Progenitor cell of endocrine pancreas (in vitro differentiated cells): ENCODE measurements at regions not wholly inside any gene's neighbourhood (a gene's known extent, or its start where the extent isn't known, plus 50 kb on each side); places are given as distances from the start of the nearest gene placed in this dataset.

Source experiments
- DNase-seq: peaks from one replicate; pipeline ENCODE4 v3.0.0; 2021; ENCODE audit warnings: low spot score; ENCODE audit not compliant: unreplicated experiment
- H3K27ac Mint-ChIP-seq: 2 replicates; pipeline ENCODE4 v1.8.0; 2021; ENCODE audit warnings: mild to moderate bottlenecking, moderate library complexity, mixed read lengths
- H3K27me3 Mint-ChIP-seq: 2 replicates; pipeline ENCODE4 v1.8.0; 2021; ENCODE audit warnings: mixed read lengths
- H3K36me3 Mint-ChIP-seq: 2 replicates; pipeline ENCODE4 v1.8.0; 2022; ENCODE audit warnings: mixed read lengths; ENCODE audit not compliant: insufficient read depth
- H3K4me1 Mint-ChIP-seq: 2 replicates; pipeline ENCODE4 v1.8.0; 2021; ENCODE audit warnings: low read depth, mixed read lengths
- H3K4me3 Mint-ChIP-seq: 2 replicates; pipeline ENCODE4 v1.8.0; 2021; ENCODE audit warnings: low read depth, mild to moderate bottlenecking, moderate library complexity, mixed read lengths
- H3K9me3 Mint-ChIP-seq: 2 replicates; pipeline ENCODE4 v1.8.0; 2021; ENCODE audit warnings: low read depth, mixed read lengths
- TF ChIP-seq, protein P1 (sequence below): fragments of 200-600 bp; sonication (generic); IDR thresholded peaks from one replicate; pipeline ENCODE4 v1.5.0; 2021; ENCODE audit warnings: antibody characterized with exemption, mild to moderate bottlenecking; ENCODE audit not compliant: unreplicated experiment

DNA sequence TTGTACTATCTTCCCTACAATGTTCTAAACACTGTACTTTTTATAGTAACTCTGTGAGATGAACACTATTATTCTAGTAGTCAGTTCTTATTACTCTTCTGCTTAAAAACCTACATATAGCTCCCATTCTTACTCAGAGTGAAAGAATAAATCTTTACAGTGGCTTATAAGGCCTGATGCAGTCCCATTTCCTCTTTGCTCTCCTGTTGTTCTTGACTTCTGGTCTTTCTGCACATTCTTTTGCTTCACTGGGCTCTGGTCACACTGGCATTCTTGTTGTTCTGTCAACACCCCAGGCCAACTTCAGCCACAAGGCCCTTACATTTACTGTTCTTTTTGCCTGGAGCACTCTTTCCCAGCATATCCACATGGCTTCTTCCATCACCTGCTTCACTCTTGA is 58.2 kb upstream of the TP63 start:
- Mint-ChIP-seq H3K4me1 (no peaks in the 10 kb centered on the region), H3K27ac (no peak overlapping the region), H3K36me3 (no peaks in the 10 kb centered on the region), H3K27me3 (no peaks in the 10 kb centered on the region), H3K4me3 (no peak overlapping the region), H3K9me3 (peaks cover 4% of the 10 kb centered on the region)
- no peak for DNase-seq
- TF ChIP-seq, protein P1, sequence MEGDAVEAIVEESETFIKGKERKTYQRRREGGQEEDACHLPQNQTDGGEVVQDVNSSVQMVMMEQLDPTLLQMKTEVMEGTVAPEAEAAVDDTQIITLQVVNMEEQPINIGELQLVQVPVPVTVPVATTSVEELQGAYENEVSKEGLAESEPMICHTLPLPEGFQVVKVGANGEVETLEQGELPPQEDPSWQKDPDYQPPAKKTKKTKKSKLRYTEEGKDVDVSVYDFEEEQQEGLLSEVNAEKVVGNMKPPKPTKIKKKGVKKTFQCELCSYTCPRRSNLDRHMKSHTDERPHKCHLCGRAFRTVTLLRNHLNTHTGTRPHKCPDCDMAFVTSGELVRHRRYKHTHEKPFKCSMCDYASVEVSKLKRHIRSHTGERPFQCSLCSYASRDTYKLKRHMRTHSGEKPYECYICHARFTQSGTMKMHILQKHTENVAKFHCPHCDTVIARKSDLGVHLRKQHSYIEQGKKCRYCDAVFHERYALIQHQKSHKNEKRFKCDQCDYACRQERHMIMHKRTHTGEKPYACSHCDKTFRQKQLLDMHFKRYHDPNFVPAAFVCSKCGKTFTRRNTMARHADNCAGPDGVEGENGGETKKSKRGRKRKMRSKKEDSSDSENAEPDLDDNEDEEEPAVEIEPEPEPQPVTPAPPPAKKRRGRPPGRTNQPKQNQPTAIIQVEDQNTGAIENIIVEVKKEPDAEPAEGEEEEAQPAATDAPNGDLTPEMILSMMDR, result no peak

DNA sequence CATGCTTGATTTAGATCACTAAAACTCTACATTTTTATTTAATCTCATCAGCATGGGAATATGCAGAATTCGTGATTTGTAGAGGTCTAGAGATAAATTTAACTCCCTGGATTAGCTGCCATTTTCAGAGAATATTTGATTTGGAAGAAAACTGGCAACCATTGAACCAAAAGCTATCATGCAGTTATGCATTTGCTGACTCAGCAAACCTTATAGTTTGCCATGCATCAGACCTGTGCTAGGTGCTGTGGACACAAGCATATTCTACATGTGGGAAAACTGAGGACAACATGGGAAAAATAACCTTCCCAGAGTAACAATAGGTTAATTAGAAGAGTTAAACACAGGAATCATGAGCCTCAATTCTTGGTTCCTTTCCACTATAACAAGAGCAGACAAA is 54.7 kb upstream of the TP63 start:
- no peak for DNase-seq
- Mint-ChIP-seq H3K27ac (no peak overlapping the region), H3K36me3 (no peaks in the 10 kb centered on the region), H3K4me3 (no peak overlapping the region), H3K27me3 (no peaks in the 10 kb centered on the region), H3K9me3 (peaks cover 4% of the 10 kb centered on the region), H3K4me1 (no peaks in the 10 kb centered on the region)
- TF ChIP-seq, protein P1, result no peak

DNA sequence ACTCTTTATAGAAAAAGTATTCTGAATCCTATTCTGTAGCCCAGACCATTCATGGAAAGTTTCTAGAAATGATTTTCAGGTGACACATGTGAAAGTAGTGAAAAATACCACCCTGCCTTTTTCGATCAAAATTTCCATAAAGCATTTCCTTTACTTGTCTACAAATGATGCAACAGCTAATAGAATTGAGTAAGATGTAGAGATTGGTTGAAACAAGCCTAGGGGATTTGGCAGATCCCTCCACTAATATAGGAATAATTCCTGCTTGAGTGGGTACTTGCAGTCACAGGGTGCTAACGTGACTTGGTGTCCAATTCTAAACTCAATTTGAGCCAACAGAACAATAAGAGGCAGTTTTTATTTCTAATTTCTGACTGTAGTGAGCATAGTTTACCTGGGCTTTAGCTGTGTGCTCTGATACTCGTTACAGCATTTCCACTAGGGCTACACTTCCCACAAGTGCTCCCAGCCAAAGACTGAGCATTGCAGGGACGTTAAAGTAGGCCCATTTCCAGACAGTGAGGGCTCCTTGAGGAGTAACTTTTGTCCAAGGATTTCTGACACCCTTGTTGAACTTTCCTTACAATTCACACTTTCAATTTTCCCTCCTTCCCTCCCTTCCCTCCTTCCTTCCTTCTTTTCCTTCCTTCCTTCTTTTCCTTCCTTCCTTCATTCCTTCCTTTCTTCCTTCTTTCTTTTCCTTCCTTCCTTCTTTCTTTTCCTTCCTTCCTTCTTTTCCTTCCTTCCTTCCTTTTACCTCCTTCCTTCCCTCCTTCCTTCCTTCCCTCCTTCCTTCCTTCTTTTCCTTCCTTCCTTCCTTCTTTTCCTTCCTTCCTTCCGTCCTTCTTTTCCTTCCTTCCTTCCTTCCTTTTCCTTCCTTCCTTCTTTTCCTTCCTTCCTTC is 53.9 kb upstream of the TP63 start:
- no peak overlapping the region for H3K27ac Mint-ChIP-seq
- H3K4me3 Mint-ChIP-seq, result no peak overlapping the region
- H3K27me3 Mint-ChIP-seq, result no peaks in the 10 kb centered on the region
- no peaks in the 10 kb centered on the region for H3K36me3 Mint-ChIP-seq
- peaks cover 4% of the 10 kb centered on the region for H3K9me3 Mint-ChIP-seq
- no peaks in the 10 kb centered on the region for H3K4me1 Mint-ChIP-seq
- TF ChIP-seq, protein P1, result no peak
- DNase-seq, result no peak

DNA sequence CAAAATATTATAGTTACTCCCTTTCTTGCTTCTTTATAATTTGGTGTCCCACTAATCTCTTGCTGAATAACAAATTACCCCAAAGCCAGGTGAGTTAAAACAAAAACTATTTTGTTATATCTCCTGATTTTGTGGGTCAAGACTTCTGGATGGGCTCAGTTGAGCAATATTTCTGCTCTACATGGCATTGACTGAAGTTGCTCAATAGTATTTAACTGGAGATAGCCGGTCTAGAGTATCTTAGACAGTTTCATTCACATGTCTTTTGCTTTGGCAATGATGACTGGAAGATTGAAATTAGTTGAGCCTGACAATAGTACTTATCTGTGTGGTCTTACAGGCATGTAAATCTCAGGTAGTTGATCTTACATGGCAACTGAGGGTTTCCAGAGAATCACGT is 51.0 kb upstream of the TP63 start:
- no peak overlapping the region for H3K4me3 Mint-ChIP-seq
- no peaks in the 10 kb centered on the region for H3K36me3 Mint-ChIP-seq
- TF ChIP-seq, protein P1, result no peak
- no peak overlapping the region for H3K27ac Mint-ChIP-seq
- DNase-seq, result no peak
- peaks cover 4% of the 10 kb centered on the region for H3K9me3 Mint-ChIP-seq
- no peaks in the 10 kb centered on the region for H3K4me1 Mint-ChIP-seq
- H3K27me3 Mint-ChIP-seq, result no peaks in the 10 kb centered on the region
